Stimulated activated CD4-positive, alpha-beta T cell treated with anti-CD3 and anti-CD28 coated beads, Interleukin-15, amount 100 ng/mL, for 1 hour (primary cell): ENCODE measurements at regions not wholly inside any gene's neighbourhood (a gene's known extent, or its start where the extent isn't known, plus 50 kb on each side); places are given as distances from the start of the nearest gene placed in this dataset.

ENCODE experiments used
- DNase-seq, 2 donors: peaks; one replicate each; pipeline ENCODE4 v3.0.0-alpha.2; 2020; ENCODE audit warnings: low read depth in 1 of 2, low spot score in 1 of 2

GRCh38 chr4:12595986-12596385 is 888.2 kb downstream of the RAB28 start:
- no peak for DNase-seq

- DNase-seq, result no peak
Measured at GRCh38 chr4:12595489-12595888, 888.7 kb downstream of the RAB28 start.

GRCh38 chr4:12588582-12588981 is 895.6 kb downstream of the RAB28 start:
- DNase-seq, result no peak

GRCh38 chr4:12586242-12587006 is 897.7 kb downstream of the RAB28 start:
- DNase-seq, result no peak

GRCh38 chr4:12584116-12584875 is 899.8 kb downstream of the RAB28 start:
- DNase-seq, result no peak

- DNase-seq, result no peak
Measured at GRCh38 chr4:12583275-12583674, 900.9 kb downstream of the RAB28 start.

GRCh38 chr4:12580787-12581186 is 903.4 kb downstream of the RAB28 start:
- no peak for DNase-seq

- no peak for DNase-seq
Measured at GRCh38 chr4:12579172-12579571, 905.0 kb downstream of the RAB28 start.

- no peak for DNase-seq
Measured at GRCh38 chr4:12576409-12576808, 907.7 kb downstream of the RAB28 start.

GRCh38 chr4:12573716-12574115 is 910.4 kb downstream of the RAB28 start:
- no peak for DNase-seq

- no peak for DNase-seq
Measured at GRCh38 chr4:12562476-12563140, 921.5 kb downstream of the RAB28 start.

GRCh38 chr4:12562021-12562420 is 922.1 kb downstream of the RAB28 start:
- DNase-seq, result no peak

- DNase-seq, result no peak
Measured at GRCh38 chr4:12555011-12555410, 929.1 kb downstream of the RAB28 start.

GRCh38 chr4:12548678-12549077 is 935.5 kb downstream of the RAB28 start:
- DNase-seq, result no peak

- no peak for DNase-seq
Measured at GRCh38 chr4:12545812-12546211, 938.3 kb downstream of the RAB28 start.

- DNase-seq, result no peak
Measured at GRCh38 chr4:12538162-12538561, 946.0 kb downstream of the RAB28 start.

GRCh38 chr4:12534684-12535083 is 949.5 kb downstream of the RAB28 start:
- no peak for DNase-seq

GRCh38 chr4:12519426-12519825 is 964.7 kb downstream of the RAB28 start:
- DNase-seq, result no peak

GRCh38 chr4:12507868-12508481 is 976.2 kb downstream of the RAB28 start:
- DNase-seq, result no peak

GRCh38 chr4:12500409-12500808 is 983.7 kb downstream of the RAB28 start:
- no peak for DNase-seq

- DNase-seq, result no peak
Measured at GRCh38 chr4:12499693-12500092, 984.4 kb downstream of the RAB28 start.

- DNase-seq, result no peak
Measured at GRCh38 chr4:12495211-12495610, 988.9 kb downstream of the RAB28 start.
